Mesothelial cell of epicardium (in vitro differentiated cells): ENCODE measurements at regions not wholly inside any gene's neighbourhood (a gene's known extent, or its start where the extent isn't known, plus 50 kb on each side); places are given as distances from the start of the nearest gene placed in this dataset.
A peak's percentile ranks its signal among the peaks of the same experiment; 100 is the strongest.

Source experiments
- DNase-seq, 2 experiments: peaks; one replicate each; pipeline ENCODE4 v3.0.0; 2021; ENCODE audit warnings: low spot score in 2 of 2; ENCODE audit not compliant: unreplicated experiment in 2 of 2
- H3K27ac Mint-ChIP-seq: 2 replicates; pipeline ENCODE4 v1.8.0; 2021; ENCODE audit warnings: mixed read lengths
- H3K27me3 Mint-ChIP-seq: 2 replicates; pipeline ENCODE4 v1.8.0; 2021; ENCODE audit warnings: low read depth, mixed read lengths
- H3K36me3 Mint-ChIP-seq: 2 replicates; pipeline ENCODE4 v1.8.0; 2021; ENCODE audit warnings: mixed read lengths
- H3K4me1 Mint-ChIP-seq: 2 replicates; pipeline ENCODE4 v1.8.0; 2021; ENCODE audit warnings: mixed read lengths
- H3K4me3 Mint-ChIP-seq: 2 replicates; pipeline ENCODE4 v1.8.0; 2021; ENCODE audit warnings: mild to moderate bottlenecking, moderate library complexity, mixed read lengths
- H3K9me3 Mint-ChIP-seq: 2 replicates; pipeline ENCODE4 v1.8.0; 2021; ENCODE audit warnings: mixed read lengths
- CTCF ChIP-seq: fragments of 200-600 bp; sonication (generic); IDR thresholded peaks from one replicate; pipeline ENCODE4 v1.5.0; 2021; ENCODE audit warnings: antibody characterized with exemption; ENCODE audit not compliant: unreplicated experiment

GRCh38 chr10:83582407-83583095 is 556.8 kb upstream of the GHITM start:
- no peak overlapping the region for H3K27ac Mint-ChIP-seq
- no peaks in the 10 kb centered on the region for H3K4me1 Mint-ChIP-seq
- peaks cover 12% of the 10 kb centered on the region for H3K9me3 Mint-ChIP-seq
- peaks cover 7% of the 10 kb centered on the region for H3K36me3 Mint-ChIP-seq
- no peak overlapping the region for H3K4me3 Mint-ChIP-seq
- H3K27me3 Mint-ChIP-seq = no peaks in the 10 kb centered on the region
- DNase-seq = no peak
- TF ChIP-seq CTCF = no peak

- no peak overlapping the region for H3K4me3 Mint-ChIP-seq
- no peak for DNase-seq
- peaks cover 13% of the 10 kb centered on the region for H3K9me3 Mint-ChIP-seq
- H3K36me3 Mint-ChIP-seq = no peaks in the 10 kb centered on the region
- no peaks in the 10 kb centered on the region for H3K27me3 Mint-ChIP-seq
- no peaks in the 10 kb centered on the region for H3K4me1 Mint-ChIP-seq
- no peak for TF ChIP-seq CTCF
- no peak overlapping the region for H3K27ac Mint-ChIP-seq
These were observed 553.6 kb upstream of the GHITM start for GRCh38 chr10:83585686-83586085.

- no peak overlapping the region for H3K27ac Mint-ChIP-seq
- H3K9me3 Mint-ChIP-seq = peaks cover 45% of the 10 kb centered on the region
- H3K27me3 Mint-ChIP-seq = no peaks in the 10 kb centered on the region
- peaks cover 18% of the 10 kb centered on the region for H3K36me3 Mint-ChIP-seq
- no peak overlapping the region for H3K4me3 Mint-ChIP-seq
- no peaks in the 10 kb centered on the region for H3K4me1 Mint-ChIP-seq
- no peak for DNase-seq
- no peak for TF ChIP-seq CTCF
These were observed 546.9 kb upstream of the GHITM start for GRCh38 chr10:83592337-83592935.

GRCh38 chr10:83603708-83604107 is 535.6 kb upstream of the GHITM start:
- Mint-ChIP-seq H3K9me3 (peaks cover 20% of the 10 kb centered on the region), H3K4me3 (no peak overlapping the region), H3K27ac (no peak overlapping the region), H3K4me1 (peaks cover 19% of the 10 kb centered on the region), H3K27me3 (no peaks in the 10 kb centered on the region), H3K36me3 (no peaks in the 10 kb centered on the region)
- no peak for TF ChIP-seq CTCF
- no peak for DNase-seq

GRCh38 chr10:83605783-83606630 is 533.3 kb upstream of the GHITM start:
- Mint-ChIP-seq H3K9me3 (peaks cover 14% of the 10 kb centered on the region), H3K4me1 (peaks cover 19% of the 10 kb centered on the region), H3K27me3 (no peaks in the 10 kb centered on the region), H3K4me3 (no peak overlapping the region), H3K27ac (peak overlapping the region; percentile 62), H3K36me3 (no peaks in the 10 kb centered on the region)
- DNase-seq = no peak
- TF ChIP-seq CTCF = no peak
